HL-60 (cell line): ENCODE measurements at regions not wholly inside any gene's neighbourhood (a gene's known extent, or its start where the extent isn't known, plus 50 kb on each side); places are given as distances from the start of the nearest gene placed in this dataset.

Source experiments
- DNase-seq, 2 experiments: peaks; one replicate each; pipeline ENCODE4 v3.0.0-alpha.2; 2010 to 2020; ENCODE audit warnings: low read depth in 1 of 2, low spot score in 1 of 2
- H3K27ac ChIP-seq: fragments of 250-450 bp; sonication (Bioruptor Pico); replicated peaks from 2 replicates; pipeline ENCODE4 v1.5.1; 2020; ENCODE audit warnings: mild to moderate bottlenecking, moderate library complexity
- H3K27me3 ChIP-seq: fragments of 250-450 bp; sonication (Bioruptor Pico); 2 replicates; pipeline ENCODE4 v1.5.1; 2021; ENCODE audit warnings: mild to moderate bottlenecking, moderate library complexity; ENCODE audit not compliant: insufficient read depth, poor library complexity, severe bottlenecking
- H3K4me3 ChIP-seq: replicated peaks from 2 replicates; pipeline ENCODE4 v1.5.1; 2011; ENCODE audit warnings: mild to moderate bottlenecking, control low read depth, low read length; ENCODE audit not compliant: insufficient read depth
- GABPA ChIP-seq: IDR thresholded peaks from 2 replicates; pipeline ENCODE4 v1.6.1; 2012; ENCODE audit warnings: low read depth
- POLR2AphosphoS5 ChIP-seq: IDR thresholded peaks from 2 replicates; pipeline ENCODE4 v1.6.1; 2012; ENCODE audit warnings: low read depth
- SPI1 ChIP-seq: IDR thresholded peaks from 2 replicates; pipeline ENCODE4 v1.6.1; 2012; ENCODE audit warnings: low read depth, mild to moderate bottlenecking, borderline replicate concordance
- TF ChIP-seq, protein P1 (sequence below): IDR thresholded peaks from one replicate; pipeline ENCODE4 v1.5.1; 2011; ENCODE audit warnings: low read length, control low read depth, inconsistent platforms; ENCODE audit not compliant: insufficient read depth
- TF ChIP-seq, protein P2 (sequence below): IDR thresholded peaks from 2 replicates; pipeline ENCODE4 v1.6.1; 2012; ENCODE audit warnings: low read depth; ENCODE audit not compliant: insufficient replicate concordance

DNA sequence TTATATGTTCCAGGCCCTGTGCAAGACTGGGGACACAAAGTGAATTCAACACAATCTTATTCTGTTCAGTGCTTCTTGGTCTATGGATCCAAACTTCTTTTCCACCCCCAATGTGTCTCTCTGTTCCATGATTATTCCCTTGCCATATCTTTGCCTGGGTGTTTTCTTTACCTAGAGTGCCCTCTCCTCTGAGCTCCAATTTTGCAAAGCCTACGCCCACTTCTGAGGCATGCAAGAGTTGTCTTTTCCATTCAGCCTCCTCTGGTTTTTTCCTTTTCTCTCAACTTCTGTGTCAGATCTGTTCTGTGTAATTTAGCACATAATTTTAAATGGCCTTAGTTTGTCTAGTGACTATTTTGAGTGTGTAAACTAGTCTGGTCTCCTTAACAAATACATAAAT lies 72.8 kb upstream of the PLCL2 start:
- Histone ChIP-seq H3K4me3 (no peak overlapping the region), H3K27ac (no peak overlapping the region), H3K27me3 (no peaks in the 10 kb centered on the region)
- TF ChIP-seq POLR2AphosphoS5 (no peak), SPI1 (no peak), GABPA (no peak)
- TF ChIP-seq, protein P1, sequence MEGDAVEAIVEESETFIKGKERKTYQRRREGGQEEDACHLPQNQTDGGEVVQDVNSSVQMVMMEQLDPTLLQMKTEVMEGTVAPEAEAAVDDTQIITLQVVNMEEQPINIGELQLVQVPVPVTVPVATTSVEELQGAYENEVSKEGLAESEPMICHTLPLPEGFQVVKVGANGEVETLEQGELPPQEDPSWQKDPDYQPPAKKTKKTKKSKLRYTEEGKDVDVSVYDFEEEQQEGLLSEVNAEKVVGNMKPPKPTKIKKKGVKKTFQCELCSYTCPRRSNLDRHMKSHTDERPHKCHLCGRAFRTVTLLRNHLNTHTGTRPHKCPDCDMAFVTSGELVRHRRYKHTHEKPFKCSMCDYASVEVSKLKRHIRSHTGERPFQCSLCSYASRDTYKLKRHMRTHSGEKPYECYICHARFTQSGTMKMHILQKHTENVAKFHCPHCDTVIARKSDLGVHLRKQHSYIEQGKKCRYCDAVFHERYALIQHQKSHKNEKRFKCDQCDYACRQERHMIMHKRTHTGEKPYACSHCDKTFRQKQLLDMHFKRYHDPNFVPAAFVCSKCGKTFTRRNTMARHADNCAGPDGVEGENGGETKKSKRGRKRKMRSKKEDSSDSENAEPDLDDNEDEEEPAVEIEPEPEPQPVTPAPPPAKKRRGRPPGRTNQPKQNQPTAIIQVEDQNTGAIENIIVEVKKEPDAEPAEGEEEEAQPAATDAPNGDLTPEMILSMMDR: no peak
- TF ChIP-seq, protein P2, sequence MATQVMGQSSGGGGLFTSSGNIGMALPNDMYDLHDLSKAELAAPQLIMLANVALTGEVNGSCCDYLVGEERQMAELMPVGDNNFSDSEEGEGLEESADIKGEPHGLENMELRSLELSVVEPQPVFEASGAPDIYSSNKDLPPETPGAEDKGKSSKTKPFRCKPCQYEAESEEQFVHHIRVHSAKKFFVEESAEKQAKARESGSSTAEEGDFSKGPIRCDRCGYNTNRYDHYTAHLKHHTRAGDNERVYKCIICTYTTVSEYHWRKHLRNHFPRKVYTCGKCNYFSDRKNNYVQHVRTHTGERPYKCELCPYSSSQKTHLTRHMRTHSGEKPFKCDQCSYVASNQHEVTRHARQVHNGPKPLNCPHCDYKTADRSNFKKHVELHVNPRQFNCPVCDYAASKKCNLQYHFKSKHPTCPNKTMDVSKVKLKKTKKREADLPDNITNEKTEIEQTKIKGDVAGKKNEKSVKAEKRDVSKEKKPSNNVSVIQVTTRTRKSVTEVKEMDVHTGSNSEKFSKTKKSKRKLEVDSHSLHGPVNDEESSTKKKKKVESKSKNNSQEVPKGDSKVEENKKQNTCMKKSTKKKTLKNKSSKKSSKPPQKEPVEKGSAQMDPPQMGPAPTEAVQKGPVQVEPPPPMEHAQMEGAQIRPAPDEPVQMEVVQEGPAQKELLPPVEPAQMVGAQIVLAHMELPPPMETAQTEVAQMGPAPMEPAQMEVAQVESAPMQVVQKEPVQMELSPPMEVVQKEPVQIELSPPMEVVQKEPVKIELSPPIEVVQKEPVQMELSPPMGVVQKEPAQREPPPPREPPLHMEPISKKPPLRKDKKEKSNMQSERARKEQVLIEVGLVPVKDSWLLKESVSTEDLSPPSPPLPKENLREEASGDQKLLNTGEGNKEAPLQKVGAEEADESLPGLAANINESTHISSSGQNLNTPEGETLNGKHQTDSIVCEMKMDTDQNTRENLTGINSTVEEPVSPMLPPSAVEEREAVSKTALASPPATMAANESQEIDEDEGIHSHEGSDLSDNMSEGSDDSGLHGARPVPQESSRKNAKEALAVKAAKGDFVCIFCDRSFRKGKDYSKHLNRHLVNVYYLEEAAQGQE: no peak
- DNase-seq: no peak

DNA sequence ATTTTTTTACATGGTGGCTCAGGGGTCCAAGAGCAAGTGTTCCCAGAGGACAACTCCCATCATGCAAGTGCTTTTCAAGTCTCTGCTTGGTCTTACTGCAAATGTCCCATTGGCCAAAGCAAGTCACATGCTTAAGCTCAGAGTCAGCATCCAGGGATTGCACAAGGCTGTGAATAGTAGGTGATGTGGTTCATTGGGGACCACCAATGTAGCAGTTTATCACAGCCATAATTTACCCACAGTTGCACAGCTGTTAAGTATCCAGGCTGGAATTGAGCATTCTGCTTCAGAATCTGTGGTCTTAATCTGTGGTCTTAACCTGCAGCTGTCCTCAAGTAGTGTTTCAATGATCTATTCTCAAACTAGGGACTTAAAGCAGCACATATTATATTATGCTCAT lies 71.4 kb upstream of the PLCL2 start:
- Histone ChIP-seq H3K4me3 (no peak overlapping the region), H3K27me3 (no peaks in the 10 kb centered on the region)

DNA sequence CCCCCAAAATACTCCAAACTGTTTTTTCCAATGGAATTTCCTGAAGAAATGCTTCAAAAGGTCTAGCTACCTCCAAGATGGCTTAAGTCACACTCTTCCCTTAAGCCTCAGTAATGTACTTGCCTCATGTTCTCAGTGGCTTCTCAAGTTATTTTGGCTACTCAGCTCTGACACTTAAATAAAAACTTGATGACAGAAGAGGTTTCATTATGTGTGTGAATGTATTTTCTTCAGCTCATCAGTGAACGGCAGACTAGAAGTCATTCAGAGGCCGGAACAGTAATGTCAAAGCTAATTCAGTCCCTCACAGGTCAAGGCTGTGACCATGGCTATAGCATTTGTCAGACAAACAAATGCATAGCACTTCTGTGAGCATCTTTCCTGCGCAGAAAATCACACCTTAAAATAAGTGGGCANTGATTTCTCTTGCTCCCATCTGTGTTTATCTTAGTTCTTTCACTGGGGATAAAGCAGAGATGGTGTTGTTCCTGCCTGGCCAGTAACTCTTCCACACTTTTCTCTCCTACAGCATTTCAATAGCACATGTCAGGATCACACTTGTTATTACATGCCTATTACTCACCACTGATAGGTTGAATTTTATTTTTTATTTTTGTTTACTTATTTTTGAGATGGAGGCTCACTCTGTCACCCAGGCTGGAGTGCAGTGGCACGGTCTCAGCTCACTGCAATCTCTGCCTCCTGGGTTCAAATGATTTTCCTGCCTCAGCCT lies 68.5 kb upstream of the PLCL2 start:
- no peak overlapping the region for H3K4me3 ChIP-seq
- no peak overlapping the region for H3K27ac ChIP-seq
- no peaks in the 10 kb centered on the region for H3K27me3 ChIP-seq
- no peak for TF ChIP-seq GABPA
- TF ChIP-seq, protein P1: no peak
- no peak for DNase-seq

More for the DNA sequence above, 71.4 kb upstream of the PLCL2 start:
- no peak overlapping the region for H3K27ac ChIP-seq
- TF ChIP-seq, protein P2: no peak
- TF ChIP-seq SPI1 (no peak), POLR2AphosphoS5 (no peak), GABPA (no peak)
- TF ChIP-seq, protein P1: no peak
- DNase-seq: no peak

DNA sequence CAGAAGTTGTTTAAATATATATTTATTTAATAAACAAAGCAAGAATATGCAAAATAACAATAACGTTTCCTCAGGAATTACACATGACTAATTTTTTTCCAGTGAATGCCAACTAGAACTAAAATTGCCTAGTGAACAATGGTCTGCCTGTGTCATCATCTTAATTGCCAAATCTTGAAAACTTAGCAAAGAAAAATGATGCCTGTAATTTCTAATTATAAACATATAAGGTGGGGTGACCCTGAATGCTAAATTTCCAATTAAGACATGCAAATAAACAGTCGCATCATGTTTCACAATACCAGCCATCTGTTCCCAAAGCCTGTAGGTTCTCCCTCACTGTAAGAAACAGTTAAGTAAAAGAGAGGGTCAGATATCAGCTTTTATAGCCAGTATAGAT lies 67.6 kb upstream of the PLCL2 start:
- no peak overlapping the region for H3K27ac ChIP-seq
- H3K4me3 ChIP-seq: no peak overlapping the region

More for the DNA sequence above, 67.6 kb upstream of the PLCL2 start:
- DNase-seq: no peak
- TF ChIP-seq, protein P1: no peak
- no peak for TF ChIP-seq SPI1
- TF ChIP-seq, protein P2: no peak
- no peak for TF ChIP-seq GABPA
- no peak for TF ChIP-seq POLR2AphosphoS5
- H3K27me3 ChIP-seq: no peaks in the 10 kb centered on the region
